ENCODE measurements at regions not wholly inside any gene's neighbourhood (a gene's known extent, or its start where the extent isn't known, plus 50 kb on each side); places are given as distances from the start of the nearest gene placed in this dataset.

DNA sequence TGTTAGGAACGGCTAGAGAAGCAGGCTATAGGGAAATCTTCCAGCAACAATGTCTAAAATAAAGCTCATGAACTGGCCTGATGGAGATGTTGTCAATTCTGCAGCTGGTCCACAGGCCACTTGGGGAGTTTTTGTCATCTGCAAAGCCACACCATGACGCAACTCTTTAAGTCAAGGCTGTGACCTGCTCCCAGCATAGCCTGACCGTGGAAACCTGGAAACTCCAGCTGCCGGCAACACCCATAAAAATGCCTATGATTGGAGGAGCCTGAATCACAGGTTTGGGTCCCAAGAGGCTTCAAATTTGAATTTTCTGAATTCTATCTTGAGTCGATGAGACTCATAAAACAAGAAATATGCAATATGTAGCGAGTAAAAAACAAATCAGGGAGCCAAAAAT, 969.2 kb upstream of the PRKX start:
- no peak overlapping the region for H3K9ac ChIP-seq (ENCODE audit: control insufficient read depth, extremely low read depth, insufficient read depth, low read length)
- no peak overlapping the region for H3K4me2 ChIP-seq (ENCODE audit: control insufficient read depth, extremely low read depth, insufficient read depth, low read depth, low read length)
- H3K4me1 ChIP-seq (ENCODE audit: control insufficient read depth, extremely low read depth, insufficient read depth, low read length): no peaks in the 10 kb centered on the region
- TF ChIP-seq EZH2 (IDR thresholded peaks at IDR 0.05; ENCODE audit: low read length): no peak
- TF ChIP-seq, protein P1, sequence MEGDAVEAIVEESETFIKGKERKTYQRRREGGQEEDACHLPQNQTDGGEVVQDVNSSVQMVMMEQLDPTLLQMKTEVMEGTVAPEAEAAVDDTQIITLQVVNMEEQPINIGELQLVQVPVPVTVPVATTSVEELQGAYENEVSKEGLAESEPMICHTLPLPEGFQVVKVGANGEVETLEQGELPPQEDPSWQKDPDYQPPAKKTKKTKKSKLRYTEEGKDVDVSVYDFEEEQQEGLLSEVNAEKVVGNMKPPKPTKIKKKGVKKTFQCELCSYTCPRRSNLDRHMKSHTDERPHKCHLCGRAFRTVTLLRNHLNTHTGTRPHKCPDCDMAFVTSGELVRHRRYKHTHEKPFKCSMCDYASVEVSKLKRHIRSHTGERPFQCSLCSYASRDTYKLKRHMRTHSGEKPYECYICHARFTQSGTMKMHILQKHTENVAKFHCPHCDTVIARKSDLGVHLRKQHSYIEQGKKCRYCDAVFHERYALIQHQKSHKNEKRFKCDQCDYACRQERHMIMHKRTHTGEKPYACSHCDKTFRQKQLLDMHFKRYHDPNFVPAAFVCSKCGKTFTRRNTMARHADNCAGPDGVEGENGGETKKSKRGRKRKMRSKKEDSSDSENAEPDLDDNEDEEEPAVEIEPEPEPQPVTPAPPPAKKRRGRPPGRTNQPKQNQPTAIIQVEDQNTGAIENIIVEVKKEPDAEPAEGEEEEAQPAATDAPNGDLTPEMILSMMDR (optimal IDR thresholded peaks at IDR 0.05 in 1 of 3, IDR thresholded peaks at IDR 0.05 in 1 of 3, conservative IDR thresholded peaks at IDR 0.05 in 1 of 3; ENCODE audit: extremely low read depth in 1 of 3, insufficient read depth in 2 of 3, low read length in 3 of 3): no peak
- no peaks in the 10 kb centered on the region for H4K20me1 ChIP-seq (ENCODE audit: control insufficient read depth, extremely low read depth, insufficient read depth, low read length)
- H3K27me3 ChIP-seq (ENCODE audit: control insufficient read depth, extremely low read depth, insufficient read depth, low read length): no peaks in the 10 kb centered on the region
- FAIRE-seq (no peak), DNase-seq (ENCODE audit: low read depth, low spot score) (no peak)
- H3K27ac ChIP-seq (ENCODE audit: control insufficient read depth, insufficient read depth, low read length): no peak overlapping the region
- H3K9me3 ChIP-seq (ENCODE audit: control insufficient read depth, low read depth, low read length): no peaks in the 10 kb centered on the region
- H3K36me3 ChIP-seq (ENCODE audit: control insufficient read depth in 2 of 2, extremely low read depth in 1 of 2, insufficient read depth in 2 of 2, low read length in 2 of 2): no peaks in the 10 kb centered on the region
- dilution Hi-C loops (cut with MboI; ENCODE audit: extremely low pct_ligation_motif_present, low sequenced_read_pairs): no loop called here
- H3K79me2 ChIP-seq (ENCODE audit: control insufficient read depth, insufficient read depth, low read length): no peaks in the 10 kb centered on the region
- no peaks in the 10 kb centered on the region for H3K9me1 ChIP-seq (ENCODE audit: control insufficient read depth, extremely low read depth, insufficient read depth, low read length)
- no peak overlapping the region for H2AFZ ChIP-seq (ENCODE audit: control insufficient read depth, low read length)
- no peak overlapping the region for H3K4me3 ChIP-seq (ENCODE audit: control insufficient read depth in 2 of 3, extremely low read depth in 1 of 3, insufficient read depth in 2 of 3, low read depth in 1 of 3, low read length in 3 of 3)

DNA sequence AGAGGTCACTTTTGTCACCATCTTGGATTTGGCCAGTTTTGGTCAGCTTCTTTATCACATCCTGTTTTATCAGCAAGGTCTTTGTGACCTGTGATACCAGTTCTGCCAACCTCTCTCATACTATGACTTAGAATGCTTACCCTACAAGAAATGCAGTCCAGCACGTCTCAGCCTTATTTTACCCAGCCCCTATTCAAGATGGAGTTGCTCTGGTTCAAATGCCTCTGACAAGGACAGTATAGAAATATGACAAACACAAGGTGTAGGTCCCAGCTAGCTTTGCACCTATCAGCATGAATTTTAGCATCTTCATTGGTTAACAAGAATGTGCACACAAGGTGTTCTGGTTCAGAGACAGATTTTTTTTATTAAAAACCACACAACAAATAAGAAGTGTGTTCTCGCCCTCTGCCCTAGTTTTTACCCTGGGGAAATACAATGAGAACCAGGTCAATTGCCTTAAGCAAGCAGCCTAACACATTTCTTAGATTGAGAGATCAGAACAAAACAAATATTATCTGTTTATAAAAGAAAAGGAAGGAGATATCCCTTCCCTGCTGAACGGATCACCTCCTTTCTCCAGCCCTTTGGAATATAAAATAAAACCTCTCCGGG, 962.3 kb upstream of the PRKX start:
- no peaks in the 10 kb centered on the region for H3K36me3 ChIP-seq (ENCODE audit: control insufficient read depth in 2 of 2, extremely low read depth in 1 of 2, insufficient read depth in 2 of 2, low read length in 2 of 2)
- H3K9me3 ChIP-seq (ENCODE audit: control insufficient read depth, low read depth, low read length): no peaks in the 10 kb centered on the region
- no peaks in the 10 kb centered on the region for H3K27me3 ChIP-seq (ENCODE audit: control insufficient read depth, extremely low read depth, insufficient read depth, low read length)
- H3K27ac ChIP-seq (ENCODE audit: control insufficient read depth, insufficient read depth, low read length): no peak overlapping the region
- no peak overlapping the region for H3K4me3 ChIP-seq (ENCODE audit: control insufficient read depth in 2 of 3, extremely low read depth in 1 of 3, insufficient read depth in 2 of 3, low read depth in 1 of 3, low read length in 3 of 3)
- peak; percentile 26 for FAIRE-seq
- DNase-seq (ENCODE audit: low read depth, low spot score): no peak
- no peaks in the 10 kb centered on the region for H3K79me2 ChIP-seq (ENCODE audit: control insufficient read depth, insufficient read depth, low read length)
- no peak overlapping the region for H3K4me2 ChIP-seq (ENCODE audit: control insufficient read depth, extremely low read depth, insufficient read depth, low read depth, low read length)
- H3K9ac ChIP-seq (ENCODE audit: control insufficient read depth, extremely low read depth, insufficient read depth, low read length): no peak overlapping the region
- H4K20me1 ChIP-seq (ENCODE audit: control insufficient read depth, extremely low read depth, insufficient read depth, low read length): no peaks in the 10 kb centered on the region
- no peaks in the 10 kb centered on the region for H3K9me1 ChIP-seq (ENCODE audit: control insufficient read depth, extremely low read depth, insufficient read depth, low read length)
- TF ChIP-seq, protein P1 (optimal IDR thresholded peaks at IDR 0.05 in 1 of 3, IDR thresholded peaks at IDR 0.05 in 1 of 3, conservative IDR thresholded peaks at IDR 0.05 in 1 of 3; ENCODE audit: extremely low read depth in 1 of 3, insufficient read depth in 2 of 3, low read length in 3 of 3): no peak
- TF ChIP-seq EZH2 (IDR thresholded peaks at IDR 0.05; ENCODE audit: low read length): no peak
- H2AFZ ChIP-seq (ENCODE audit: control insufficient read depth, low read length): no peak overlapping the region
- dilution Hi-C loops (cut with MboI; ENCODE audit: extremely low pct_ligation_motif_present, low sequenced_read_pairs): no loop called here
- H3K4me1 ChIP-seq (ENCODE audit: control insufficient read depth, extremely low read depth, insufficient read depth, low read length): no peaks in the 10 kb centered on the region
